Kidney epithelial cell (primary cell): ENCODE measurements at regions not wholly inside any gene's neighbourhood (a gene's known extent, or its start where the extent isn't known, plus 50 kb on each side); places are given as distances from the start of the nearest gene placed in this dataset.

Source experiments
- DNase-seq: peaks from one replicate; pipeline ENCODE4 v3.0.0-alpha.2; 2010; ENCODE audit warnings: low read depth
- H3K27me3 ChIP-seq: 2 replicates; pipeline ENCODE4 v1.6.0; 2011; ENCODE audit warnings: low read length; ENCODE audit not compliant: control insufficient read depth, insufficient read depth
- H3K36me3 ChIP-seq: 2 replicates; pipeline ENCODE4 v1.5.1; 2011; ENCODE audit warnings: low read length; ENCODE audit not compliant: control insufficient read depth, insufficient read depth
- H3K4me3 ChIP-seq: 2 replicates; pipeline ENCODE4 v1.5.1; 2011; ENCODE audit warnings: low read depth, mild to moderate bottlenecking, control low read depth, low read length
- TF ChIP-seq, protein P1 (sequence below): IDR thresholded peaks from 2 replicates; pipeline ENCODE4 v1.5.1; 2011; ENCODE audit warnings: mild to moderate bottlenecking, moderate library complexity, low read length, control low read depth, inconsistent platforms; ENCODE audit not compliant: insufficient read depth, poor library complexity, severe bottlenecking

GRCh38 chr15:53395871-53396270 is 363.6 kb downstream of the WDR72 start:
- no peak for DNase-seq

DNA sequence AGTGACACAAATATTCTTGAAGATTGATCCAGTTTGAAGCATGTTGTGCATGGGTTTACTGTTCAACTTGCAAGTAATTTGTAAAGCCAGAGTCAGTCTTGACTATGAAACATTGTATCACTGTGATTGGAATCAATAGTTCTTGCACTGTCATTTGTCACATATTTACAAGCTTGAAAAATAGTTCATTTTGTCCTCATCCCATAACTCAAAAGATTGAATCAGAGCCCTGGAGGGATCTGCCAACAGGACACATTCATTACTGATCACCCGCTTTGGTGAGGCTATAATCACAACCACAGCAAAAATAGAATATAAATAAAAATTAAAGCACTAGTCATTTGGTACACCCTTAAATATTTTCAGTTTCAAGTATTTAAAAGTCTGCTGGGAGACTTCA is 368.9 kb downstream of the WDR72 start:
- no peak for DNase-seq
- TF ChIP-seq, protein P1, sequence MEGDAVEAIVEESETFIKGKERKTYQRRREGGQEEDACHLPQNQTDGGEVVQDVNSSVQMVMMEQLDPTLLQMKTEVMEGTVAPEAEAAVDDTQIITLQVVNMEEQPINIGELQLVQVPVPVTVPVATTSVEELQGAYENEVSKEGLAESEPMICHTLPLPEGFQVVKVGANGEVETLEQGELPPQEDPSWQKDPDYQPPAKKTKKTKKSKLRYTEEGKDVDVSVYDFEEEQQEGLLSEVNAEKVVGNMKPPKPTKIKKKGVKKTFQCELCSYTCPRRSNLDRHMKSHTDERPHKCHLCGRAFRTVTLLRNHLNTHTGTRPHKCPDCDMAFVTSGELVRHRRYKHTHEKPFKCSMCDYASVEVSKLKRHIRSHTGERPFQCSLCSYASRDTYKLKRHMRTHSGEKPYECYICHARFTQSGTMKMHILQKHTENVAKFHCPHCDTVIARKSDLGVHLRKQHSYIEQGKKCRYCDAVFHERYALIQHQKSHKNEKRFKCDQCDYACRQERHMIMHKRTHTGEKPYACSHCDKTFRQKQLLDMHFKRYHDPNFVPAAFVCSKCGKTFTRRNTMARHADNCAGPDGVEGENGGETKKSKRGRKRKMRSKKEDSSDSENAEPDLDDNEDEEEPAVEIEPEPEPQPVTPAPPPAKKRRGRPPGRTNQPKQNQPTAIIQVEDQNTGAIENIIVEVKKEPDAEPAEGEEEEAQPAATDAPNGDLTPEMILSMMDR = no peak
- no peaks in the 10 kb centered on the region for H3K27me3 ChIP-seq
- H3K36me3 ChIP-seq = no peaks in the 10 kb centered on the region
- H3K4me3 ChIP-seq = no peak overlapping the region

More at GRCh38 chr15:53395871-53396270, 363.6 kb downstream of the WDR72 start:
- Histone ChIP-seq H3K27me3 (no peaks in the 10 kb centered on the region), H3K36me3 (no peaks in the 10 kb centered on the region), H3K4me3 (no peak overlapping the region)
- TF ChIP-seq, protein P1 = no peak

- DNase-seq = no peak
- Histone ChIP-seq H3K4me3 (no peak overlapping the region), H3K27me3 (no peaks in the 10 kb centered on the region), H3K36me3 (no peaks in the 10 kb centered on the region)
- TF ChIP-seq, protein P1 = no peak
Observed at GRCh38 chr15:53389271-53390037, 370.0 kb downstream of the WDR72 start.

DNA sequence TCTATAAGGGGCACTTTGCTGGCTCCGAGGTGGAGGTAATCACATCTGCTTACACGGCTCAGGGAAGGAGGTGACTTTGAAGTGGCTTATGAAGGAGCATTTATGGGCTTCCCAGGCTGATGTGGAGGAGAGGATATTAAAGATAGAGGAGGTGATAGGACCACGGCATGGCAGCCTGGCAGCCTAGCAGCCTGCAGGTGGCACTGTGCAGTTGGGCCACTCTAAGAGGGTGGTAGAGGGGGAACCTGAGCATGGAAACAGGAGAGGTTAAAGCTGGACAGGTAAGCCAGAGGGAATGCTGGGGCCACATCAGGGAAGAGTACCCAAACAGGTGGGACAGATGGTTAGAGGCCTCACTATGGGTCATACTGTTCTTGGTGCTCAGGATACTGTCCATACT is 375.0 kb downstream of the WDR72 start:
- Histone ChIP-seq H3K36me3 (no peaks in the 10 kb centered on the region), H3K4me3 (no peak overlapping the region), H3K27me3 (no peaks in the 10 kb centered on the region)
- TF ChIP-seq, protein P1 = peak; percentile 41
- no peak for DNase-seq

DNA sequence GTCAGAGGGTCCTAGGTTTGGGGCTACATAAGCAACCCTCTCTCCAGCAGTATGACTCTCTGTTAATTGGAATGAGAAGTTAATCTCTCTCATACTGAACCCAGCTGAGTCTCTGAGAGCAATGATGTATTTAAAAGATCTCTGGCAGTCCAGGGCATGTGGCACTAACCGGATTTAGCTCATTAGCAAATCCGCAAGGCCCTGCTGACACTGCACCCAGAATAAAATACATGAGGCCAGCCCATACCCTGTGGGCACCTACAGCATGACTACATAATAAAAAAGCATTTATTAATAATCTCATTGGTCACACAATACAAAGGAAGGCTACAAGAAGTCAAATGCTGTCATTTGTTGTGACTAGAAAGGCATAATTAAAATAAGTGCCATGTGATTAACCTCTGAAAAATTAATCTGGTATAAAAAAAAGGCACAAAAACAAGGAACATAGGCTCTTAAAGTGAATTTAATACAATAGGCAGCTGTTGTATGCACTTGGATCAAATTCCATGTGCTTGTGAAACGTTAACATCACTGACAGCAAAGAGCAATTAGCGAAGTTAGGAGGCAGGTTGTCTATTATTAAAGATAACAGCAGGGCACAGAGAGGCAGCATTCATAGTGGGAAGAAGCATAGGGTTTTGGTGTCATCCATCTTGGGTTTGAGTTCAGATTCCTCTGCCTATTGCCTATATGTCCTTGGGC is 381.2 kb downstream of the WDR72 start:
- no peaks in the 10 kb centered on the region for H3K36me3 ChIP-seq
- H3K27me3 ChIP-seq = no peaks in the 10 kb centered on the region
- no peak overlapping the region for H3K4me3 ChIP-seq
- TF ChIP-seq, protein P1 = no peak
- DNase-seq = no peak
